BLaER1 (cell line): ENCODE measurements at regions not wholly inside any gene's neighbourhood (a gene's known extent, or its start where the extent isn't known, plus 50 kb on each side); places are given as distances from the start of the nearest gene placed in this dataset.

Experiments
- H3K27ac ChIP-seq: shearing (Covaris generic); formaldehyde crosslinking; 2 replicates; pipeline ENCODE4 v1.8.1; 2022
- H3K27me3 ChIP-seq: shearing (Covaris generic); formaldehyde crosslinking; 2 replicates; pipeline ENCODE4 v1.8.1; 2022
- H3K36me3 ChIP-seq: shearing (Covaris generic); formaldehyde crosslinking; 2 replicates; pipeline ENCODE4 v1.8.1; 2022
- H3K4me1 ChIP-seq: shearing (Covaris generic); formaldehyde crosslinking; 2 replicates; pipeline ENCODE4 v1.8.1; 2022
- H3K4me2 ChIP-seq: shearing (Covaris generic); formaldehyde crosslinking; 2 replicates; pipeline ENCODE4 v1.8.1; 2022
- H3K4me3 ChIP-seq: shearing (Covaris generic); formaldehyde crosslinking; 2 replicates; pipeline ENCODE4 v1.8.1; 2022
- H3K9ac ChIP-seq: shearing (Covaris generic); formaldehyde crosslinking; 2 replicates; pipeline ENCODE4 v1.8.1; 2022
- H3K9me3 ChIP-seq: shearing (Covaris generic); formaldehyde crosslinking; 2 replicates; pipeline ENCODE4 v1.8.1; 2022
- H4K20me1 ChIP-seq: shearing (Covaris generic); formaldehyde crosslinking; 2 replicates; pipeline ENCODE4 v1.8.1; 2022
- Cebpa-rat ChIP-seq: shearing (Covaris generic); IDR thresholded peaks from 2 replicates; pipeline ENCODE4 v1.8.1; 2022

GRCh38 chr4:59127743-59128142 lies 2017.6 kb upstream of the IGFBP7 start:
- no peaks in the 10 kb centered on the region for H3K9me3 ChIP-seq
- TF ChIP-seq Cebpa-rat = no peak

GRCh38 chr4:59135248-59135985 lies 2025.2 kb upstream of the IGFBP7 start:
- H3K27me3 ChIP-seq = no peaks in the 10 kb centered on the region
- no peaks in the 10 kb centered on the region for H3K36me3 ChIP-seq
- no peaks in the 10 kb centered on the region for H3K9me3 ChIP-seq
- no peak overlapping the region for H3K9ac ChIP-seq
- no peak for TF ChIP-seq Cebpa-rat
- no peaks in the 10 kb centered on the region for H4K20me1 ChIP-seq
- no peak overlapping the region for H3K4me2 ChIP-seq
- no peak overlapping the region for H3K4me3 ChIP-seq
- H3K27ac ChIP-seq = no peak overlapping the region
- no peaks in the 10 kb centered on the region for H3K4me1 ChIP-seq

More at GRCh38 chr4:59127743-59128142, 2017.6 kb upstream of the IGFBP7 start:
- Histone ChIP-seq H3K9ac (no peak overlapping the region), H3K27me3 (no peaks in the 10 kb centered on the region), H3K4me1 (no peaks in the 10 kb centered on the region), H3K27ac (no peak overlapping the region), H3K4me3 (no peak overlapping the region), H3K4me2 (no peak overlapping the region), H3K36me3 (no peaks in the 10 kb centered on the region), H4K20me1 (no peaks in the 10 kb centered on the region)

- TF ChIP-seq Cebpa-rat = no peak
- Histone ChIP-seq H3K36me3 (no peaks in the 10 kb centered on the region), H3K9ac (no peak overlapping the region), H3K27me3 (no peaks in the 10 kb centered on the region), H3K27ac (no peak overlapping the region), H3K9me3 (no peaks in the 10 kb centered on the region), H3K4me2 (no peak overlapping the region), H3K4me1 (no peaks in the 10 kb centered on the region), H3K4me3 (no peak overlapping the region), H4K20me1 (no peaks in the 10 kb centered on the region)
Observed at GRCh38 chr4:59161249-59161648, 2038.9 kb upstream of the ADGRL3 start.

GRCh38 chr4:59175617-59176016 lies 2024.5 kb upstream of the ADGRL3 start:
- Histone ChIP-seq H3K4me3 (no peak overlapping the region), H3K4me2 (no peak overlapping the region), H3K4me1 (no peaks in the 10 kb centered on the region), H3K27ac (no peak overlapping the region), H4K20me1 (no peaks in the 10 kb centered on the region), H3K27me3 (no peaks in the 10 kb centered on the region), H3K9ac (no peak overlapping the region), H3K36me3 (no peaks in the 10 kb centered on the region), H3K9me3 (no peaks in the 10 kb centered on the region)
- no peak for TF ChIP-seq Cebpa-rat

- H3K27me3 ChIP-seq = no peaks in the 10 kb centered on the region
Observed at GRCh38 chr4:59179372-59179771, 2020.8 kb upstream of the ADGRL3 start.

GRCh38 chr4:59180161-59180560 lies 2020.0 kb upstream of the ADGRL3 start:
- no peaks in the 10 kb centered on the region for H3K27me3 ChIP-seq
- no peaks in the 10 kb centered on the region for H3K36me3 ChIP-seq
- H3K9ac ChIP-seq = no peak overlapping the region
- no peak overlapping the region for H3K4me2 ChIP-seq
- H3K27ac ChIP-seq = no peak overlapping the region
- H3K4me1 ChIP-seq = no peaks in the 10 kb centered on the region
- no peaks in the 10 kb centered on the region for H4K20me1 ChIP-seq
- no peak overlapping the region for H3K4me3 ChIP-seq
- TF ChIP-seq Cebpa-rat = no peak
- H3K9me3 ChIP-seq = no peaks in the 10 kb centered on the region

More at GRCh38 chr4:59179372-59179771, 2020.8 kb upstream of the ADGRL3 start:
- TF ChIP-seq Cebpa-rat = no peak
- Histone ChIP-seq H3K9me3 (no peaks in the 10 kb centered on the region), H3K4me3 (no peak overlapping the region), H3K4me1 (no peaks in the 10 kb centered on the region), H3K27ac (no peak overlapping the region), H3K36me3 (no peaks in the 10 kb centered on the region), H3K9ac (no peak overlapping the region), H4K20me1 (no peaks in the 10 kb centered on the region), H3K4me2 (no peak overlapping the region)

- no peaks in the 10 kb centered on the region for H3K27me3 ChIP-seq
- H3K4me3 ChIP-seq = no peak overlapping the region
- H3K36me3 ChIP-seq = no peaks in the 10 kb centered on the region
- H3K9ac ChIP-seq = no peak overlapping the region
- TF ChIP-seq Cebpa-rat = no peak
- no peaks in the 10 kb centered on the region for H3K4me1 ChIP-seq
- H3K9me3 ChIP-seq = no peaks in the 10 kb centered on the region
- no peaks in the 10 kb centered on the region for H4K20me1 ChIP-seq
- no peak overlapping the region for H3K4me2 ChIP-seq
- H3K27ac ChIP-seq = no peak overlapping the region
Observed at GRCh38 chr4:59180969-59181368, 2019.2 kb upstream of the ADGRL3 start.

GRCh38 chr4:59195839-59196238 lies 2004.3 kb upstream of the ADGRL3 start:
- peaks cover 4% of the 10 kb centered on the region for H3K4me1 ChIP-seq

GRCh38 chr4:59200992-59201391 lies 1999.1 kb upstream of the ADGRL3 start:
- Histone ChIP-seq H3K27ac (no peak overlapping the region), H3K9me3 (no peaks in the 10 kb centered on the region), H3K9ac (no peak overlapping the region), H3K4me3 (no peak overlapping the region), H4K20me1 (no peaks in the 10 kb centered on the region), H3K36me3 (no peaks in the 10 kb centered on the region), H3K27me3 (no peaks in the 10 kb centered on the region), H3K4me1 (peaks cover 11% of the 10 kb centered on the region), H3K4me2 (peak overlapping the region; percentile 50)
- peak; percentile 76; the same call in 1 of the 2 replicates for TF ChIP-seq Cebpa-rat

More at GRCh38 chr4:59195839-59196238, 2004.3 kb upstream of the ADGRL3 start:
- no peak for TF ChIP-seq Cebpa-rat
- H3K27ac ChIP-seq = no peak overlapping the region
- no peak overlapping the region for H3K4me2 ChIP-seq
- H4K20me1 ChIP-seq = no peaks in the 10 kb centered on the region
- H3K9ac ChIP-seq = no peak overlapping the region
- no peak overlapping the region for H3K4me3 ChIP-seq
- H3K27me3 ChIP-seq = no peaks in the 10 kb centered on the region
- H3K9me3 ChIP-seq = no peaks in the 10 kb centered on the region
- no peaks in the 10 kb centered on the region for H3K36me3 ChIP-seq

- no peak; the same call in 1 of the 2 replicates for TF ChIP-seq Cebpa-rat
- Histone ChIP-seq H3K27me3 (no peaks in the 10 kb centered on the region), H3K36me3 (no peaks in the 10 kb centered on the region), H3K9me3 (no peaks in the 10 kb centered on the region), H3K4me1 (no peaks in the 10 kb centered on the region), H4K20me1 (no peaks in the 10 kb centered on the region), H3K4me2 (no peak overlapping the region), H3K4me3 (no peak overlapping the region), H3K27ac (no peak overlapping the region), H3K9ac (no peak overlapping the region)
Observed at GRCh38 chr4:59217910-59218631, 1982.1 kb upstream of the ADGRL3 start.
